HG02973 (cell line): ENCODE measurements at regions not wholly inside any gene's neighbourhood (a gene's known extent, or its start where the extent isn't known, plus 50 kb on each side); places are given as distances from the start of the nearest gene placed in this dataset.
"Not testable (repeated sequence)": the region's sequence is repeated elsewhere in the genome, so short reads cannot be mapped to it uniquely, and the experiment has no call there.

Source experiments
- ATAC-seq: cut with Tn5 transposase; IDR thresholded peaks from one replicate; pipeline ENCODE4 v1.9.1; 2021; ENCODE audit warnings: moderate library complexity; ENCODE audit not compliant: unreplicated experiment

DNA sequence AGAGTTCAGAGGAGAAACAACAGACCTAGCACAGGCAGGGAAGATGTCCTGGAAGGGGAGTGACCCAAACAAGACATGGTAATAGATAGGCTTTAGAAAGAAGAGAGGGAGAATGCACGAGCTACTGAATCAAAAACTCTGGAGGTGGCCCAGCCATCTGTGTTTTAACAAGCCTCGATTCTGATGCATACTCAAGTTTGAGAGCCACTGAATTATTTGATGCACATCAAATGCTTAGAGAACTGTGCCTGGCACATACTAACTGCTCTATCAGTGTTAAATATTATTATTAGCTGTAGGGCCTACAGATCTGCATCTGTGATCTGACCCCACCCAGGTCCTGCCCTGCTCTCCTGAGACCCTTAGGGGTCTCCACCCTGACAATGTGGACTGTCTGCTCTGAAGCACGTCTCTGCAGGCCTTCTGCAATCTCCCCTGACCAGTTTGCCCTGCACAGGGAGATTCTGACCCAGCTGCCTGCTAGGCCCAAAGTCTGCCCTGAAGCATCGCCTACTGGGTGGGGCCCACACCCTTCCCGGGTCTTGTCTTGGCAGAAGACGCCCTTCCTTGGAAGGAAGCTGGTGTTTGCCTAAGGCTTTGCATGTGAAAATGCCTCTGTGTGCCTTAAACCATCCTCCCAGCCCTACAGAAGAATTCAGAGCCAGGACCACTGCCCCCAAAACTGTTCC is 201.5 kb upstream of the KLF3 start:
- no peak for ATAC-seq

GRCh38 chr4:38463268-38463958 is 200.6 kb upstream of the KLF3 start:
- no peak for ATAC-seq

DNA sequence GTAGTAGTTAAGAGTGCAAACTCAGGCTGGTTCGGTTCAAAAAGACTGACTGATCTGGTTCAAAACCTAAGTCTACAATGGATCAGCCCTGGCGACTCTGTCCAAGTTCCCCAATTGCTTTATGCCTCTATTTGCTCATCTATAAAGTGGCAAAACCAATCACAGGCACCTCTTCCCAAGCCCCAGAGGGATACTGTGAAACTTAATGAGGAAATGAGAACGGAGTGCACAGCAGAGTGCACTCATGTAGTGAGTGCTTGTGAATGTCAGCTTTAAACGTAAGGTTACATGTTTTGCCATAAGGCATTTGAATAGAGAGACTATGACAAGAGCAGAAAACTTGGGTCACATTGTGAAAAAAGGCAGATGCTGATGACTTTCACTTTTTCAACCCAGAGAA is 199.7 kb upstream of the KLF3 start:
- ATAC-seq, result no peak

GRCh38 chr4:38466401-38466800 is 197.6 kb upstream of the KLF3 start:
- ATAC-seq, result no peak

- ATAC-seq, result no peak
These were observed 196.7 kb upstream of the KLF3 start for GRCh38 chr4:38467296-38467695.

DNA sequence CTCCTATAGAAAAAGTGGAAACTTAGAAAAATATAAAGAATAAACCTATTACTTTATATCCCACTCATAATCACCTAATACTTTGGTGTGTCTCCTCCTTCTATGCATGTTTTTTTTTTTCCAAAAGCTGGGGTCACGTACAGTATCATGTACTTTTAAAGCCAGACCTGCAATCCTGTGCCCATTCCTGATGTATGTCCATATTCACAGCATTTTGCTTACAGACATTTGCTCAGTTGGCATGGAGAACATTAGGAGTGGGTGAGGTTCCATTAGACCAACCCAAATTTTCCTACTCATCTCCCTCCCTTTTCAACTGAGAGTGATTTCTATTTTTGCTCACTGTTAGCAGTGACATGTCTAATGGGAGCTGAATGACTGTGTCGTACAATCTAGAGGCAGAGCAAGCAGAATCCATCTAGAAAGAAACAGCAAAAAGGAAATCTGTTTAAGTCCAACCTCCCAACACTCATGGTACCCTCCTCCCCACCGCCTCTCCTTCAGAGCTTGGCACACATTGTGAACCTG is 195.6 kb upstream of the KLF3 start:
- ATAC-seq, result no peak

GRCh38 chr4:38469410-38469809 is 194.6 kb upstream of the KLF3 start:
- ATAC-seq, result no peak

- no peak for ATAC-seq
These were observed 193.2 kb upstream of the KLF3 start for GRCh38 chr4:38470735-38471262.

DNA sequence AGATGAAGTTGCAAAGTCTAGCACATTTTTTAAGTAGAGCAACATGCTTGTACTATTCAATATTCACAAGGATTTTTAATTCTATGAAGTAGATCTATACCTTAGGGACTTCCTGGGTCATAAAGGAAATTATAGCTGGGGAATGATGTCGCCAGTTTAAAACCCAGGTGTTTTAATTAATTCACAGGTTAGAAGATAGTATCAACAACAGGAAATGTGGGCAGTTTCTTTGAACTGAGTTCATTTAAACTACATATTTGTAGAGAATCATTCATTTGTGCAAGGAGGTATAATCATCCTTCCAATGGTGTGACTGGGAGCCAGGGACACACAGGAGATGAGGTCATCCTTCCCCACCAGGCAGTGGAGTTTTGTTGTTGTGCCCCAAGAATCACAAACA is 181.3 kb upstream of the KLF3 start:
- no peak for ATAC-seq

GRCh38 chr4:38483628-38484027 is 180.4 kb upstream of the KLF3 start:
- not testable (repeated sequence) for ATAC-seq

DNA sequence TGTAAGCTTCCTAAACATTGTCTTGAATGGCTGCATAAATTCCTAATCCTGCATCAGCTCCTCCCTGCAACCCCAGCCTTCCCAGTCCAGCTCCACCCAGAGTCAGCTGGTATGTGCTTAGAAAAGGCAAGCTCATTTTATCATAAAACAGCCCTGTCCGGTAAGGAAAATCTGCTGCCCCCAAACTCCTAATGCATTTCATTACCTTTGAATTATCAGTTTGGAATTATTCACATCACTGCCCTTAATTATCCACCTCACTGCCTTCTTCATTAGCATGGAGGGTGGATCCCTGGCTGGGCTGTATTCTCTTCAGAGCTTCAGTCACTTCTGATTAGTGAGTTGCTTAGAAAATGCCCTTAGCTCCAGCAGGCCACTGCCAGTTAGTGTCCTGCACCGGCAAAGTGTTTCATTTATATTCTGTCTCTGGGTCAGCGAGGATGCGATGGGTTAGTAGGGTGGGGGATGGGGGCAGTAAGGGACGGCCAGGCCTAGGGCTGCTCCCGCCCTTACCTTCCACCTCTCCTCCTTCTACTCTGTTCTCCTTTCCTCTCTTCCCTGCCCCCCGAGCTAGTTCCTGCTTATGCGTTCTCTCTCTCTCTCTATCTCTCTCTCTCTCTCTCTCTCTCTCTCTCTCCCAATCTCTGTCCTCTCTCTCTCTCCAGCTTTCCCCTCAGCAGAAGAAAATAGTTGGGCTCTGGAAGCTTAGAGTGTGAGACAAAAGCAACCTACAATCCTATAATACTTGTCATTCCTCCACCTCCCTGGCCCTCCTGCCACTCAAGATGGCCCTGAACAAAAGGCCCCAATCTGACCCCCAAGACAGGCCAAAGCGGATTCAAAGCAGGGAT is 174.8 kb upstream of the KLF3 start:
- no peak for ATAC-seq

DNA sequence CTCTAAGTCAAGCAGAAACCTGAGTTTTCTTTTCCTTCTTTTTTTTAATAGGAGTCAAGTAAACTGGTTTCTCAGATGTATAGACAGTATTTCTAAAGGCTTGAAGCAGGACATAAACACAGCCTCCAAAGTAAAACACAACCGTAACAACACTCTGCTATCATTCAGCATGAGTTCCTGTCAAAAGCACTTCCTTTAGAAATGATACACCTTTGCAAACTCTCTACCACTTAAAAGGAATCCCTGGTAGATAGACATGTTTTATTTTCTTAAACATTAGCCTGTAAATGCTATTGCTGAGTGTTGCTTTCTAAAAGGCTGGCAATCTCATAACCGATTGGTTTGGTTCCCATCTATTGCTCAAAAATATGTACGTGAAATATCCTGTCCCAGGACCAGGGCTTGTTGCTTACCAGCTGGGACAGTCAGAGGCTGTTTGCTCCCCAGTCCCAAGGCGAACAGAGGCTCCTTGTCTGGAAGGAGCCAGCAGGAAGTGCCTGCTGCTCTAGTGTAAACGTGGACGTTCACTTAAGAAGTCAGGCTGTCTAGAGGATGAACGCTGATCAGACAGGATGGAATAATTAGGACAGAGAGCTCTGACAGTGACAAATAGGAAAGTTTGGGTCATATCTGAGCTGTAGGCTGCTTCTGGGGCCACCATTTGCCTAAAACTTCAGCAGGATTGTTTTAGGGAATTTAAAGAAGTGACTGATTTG is 173.9 kb upstream of the KLF3 start:
- ATAC-seq, result no peak

DNA sequence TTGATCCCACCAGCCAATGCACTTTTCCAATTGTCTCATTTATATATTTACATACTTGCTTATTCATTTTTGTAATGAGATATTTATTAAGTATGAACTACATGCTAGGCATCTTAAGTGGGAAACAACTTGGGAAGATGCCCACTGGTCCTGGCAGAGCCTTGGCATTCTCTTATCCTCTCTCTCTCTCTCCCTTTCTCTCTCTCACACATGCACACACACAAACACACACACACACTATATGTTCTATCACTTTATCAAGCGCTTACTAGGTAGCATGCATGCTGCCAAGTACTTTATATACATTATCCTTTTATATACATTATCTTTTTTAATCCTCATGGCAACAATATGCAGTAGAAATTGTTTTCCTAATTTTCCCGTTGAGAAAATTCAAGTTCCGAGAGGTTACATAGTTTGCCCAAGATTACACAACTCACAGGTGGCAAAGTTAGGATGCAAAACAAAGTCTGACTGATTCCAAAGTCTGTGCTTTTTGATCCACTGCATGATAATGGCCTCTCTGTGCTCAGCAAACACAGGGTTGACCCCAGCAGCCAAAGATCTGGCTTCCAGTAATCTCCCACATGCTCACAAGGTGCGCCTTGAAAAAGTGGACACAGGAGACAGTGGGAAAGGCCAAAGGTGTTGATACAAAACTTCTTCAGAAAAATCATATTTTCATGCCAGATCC is 173.1 kb upstream of the KLF3 start:
- no peak for ATAC-seq

DNA sequence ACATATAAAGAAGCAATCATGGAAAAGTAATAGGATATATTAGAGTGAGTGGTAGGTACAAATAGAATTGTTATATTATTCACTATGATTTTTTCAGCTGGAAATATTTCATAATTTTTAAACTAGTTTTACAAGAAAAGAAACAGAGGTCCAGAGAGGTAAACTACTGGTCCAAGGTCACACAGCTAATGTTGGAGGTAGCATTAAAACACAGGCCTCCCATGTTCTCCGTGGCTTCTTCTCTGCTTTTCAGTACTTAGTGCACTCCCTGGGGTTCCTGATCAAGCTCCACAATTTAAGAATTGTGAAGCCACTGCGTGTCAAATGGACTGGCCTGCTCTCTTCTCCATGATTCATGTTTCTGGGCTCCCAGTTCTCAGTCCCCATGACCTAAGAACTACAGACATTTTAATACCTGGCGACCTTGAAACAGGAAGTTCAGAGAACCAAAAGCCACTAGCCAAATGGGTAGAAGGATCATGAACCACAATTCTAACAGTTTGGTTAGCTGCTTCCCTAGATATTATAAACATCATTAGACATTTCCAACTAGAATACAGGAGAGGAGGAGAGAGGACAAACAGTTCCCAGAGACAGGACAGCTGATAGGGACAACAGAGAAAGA is 172.0 kb upstream of the KLF3 start:
- no peak for ATAC-seq

GRCh38 chr4:38493066-38493465 is 170.9 kb upstream of the KLF3 start:
- no peak for ATAC-seq

DNA sequence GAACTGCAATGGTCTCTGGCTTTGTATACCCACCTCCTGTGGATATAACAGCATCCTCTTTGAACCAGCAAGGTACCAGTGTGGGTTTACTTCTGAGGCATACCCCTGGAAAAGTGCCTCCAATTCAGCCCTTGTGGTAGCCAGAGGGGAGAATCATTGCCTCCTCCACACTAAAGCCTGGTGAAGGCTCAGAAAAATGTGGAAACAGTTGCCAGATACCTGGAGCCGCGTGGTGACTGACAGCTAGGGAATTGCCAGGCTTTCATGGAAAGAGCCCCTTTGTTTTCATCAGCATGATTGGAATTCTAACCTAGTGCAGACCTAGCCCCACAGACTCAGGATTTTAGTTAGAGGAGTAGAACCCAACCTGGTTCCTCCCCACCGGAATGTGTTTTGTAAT is 168.6 kb upstream of the KLF3 start:
- no peak for ATAC-seq

GRCh38 chr4:38497121-38497520 is 166.9 kb upstream of the KLF3 start:
- ATAC-seq, result no peak

DNA sequence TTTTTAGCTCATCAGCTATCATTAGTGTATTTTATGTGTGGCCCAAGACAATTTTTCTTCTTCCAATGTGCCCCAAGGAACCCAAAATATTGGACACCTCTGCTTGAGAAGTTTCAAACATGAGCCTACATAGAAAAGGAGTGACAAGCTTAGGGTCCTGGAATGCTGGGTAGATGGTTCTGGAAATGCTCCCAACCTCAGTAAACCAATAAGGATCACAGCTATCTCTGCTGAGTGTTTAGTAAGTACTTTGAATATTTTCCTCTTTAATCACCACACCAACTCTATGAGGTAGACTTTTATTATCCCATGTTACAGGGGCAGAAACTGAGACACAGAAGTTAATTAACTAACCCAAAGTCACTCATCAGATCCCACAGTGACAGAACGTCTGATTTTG is 164.9 kb upstream of the KLF3 start:
- no peak for ATAC-seq

DNA sequence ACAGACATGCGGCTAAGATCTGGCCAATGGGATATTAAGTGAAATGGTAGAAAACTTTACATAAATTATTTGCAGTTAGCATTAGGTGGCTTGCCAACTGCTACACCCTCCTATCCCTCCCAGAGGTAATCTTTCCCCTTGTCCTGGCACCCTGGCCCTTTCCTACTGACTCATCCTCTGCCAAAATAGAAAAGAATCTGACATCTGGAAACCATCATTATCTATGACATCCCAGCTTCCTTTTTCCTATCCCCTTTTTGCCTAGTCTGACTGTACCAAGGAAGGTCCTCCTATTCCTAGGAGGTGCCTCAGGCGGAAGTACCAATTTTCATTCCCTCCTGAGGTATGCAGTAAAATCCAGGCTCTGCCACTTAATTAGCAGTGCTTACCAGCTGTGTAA is 163.6 kb upstream of the KLF3 start:
- ATAC-seq, result no peak

DNA sequence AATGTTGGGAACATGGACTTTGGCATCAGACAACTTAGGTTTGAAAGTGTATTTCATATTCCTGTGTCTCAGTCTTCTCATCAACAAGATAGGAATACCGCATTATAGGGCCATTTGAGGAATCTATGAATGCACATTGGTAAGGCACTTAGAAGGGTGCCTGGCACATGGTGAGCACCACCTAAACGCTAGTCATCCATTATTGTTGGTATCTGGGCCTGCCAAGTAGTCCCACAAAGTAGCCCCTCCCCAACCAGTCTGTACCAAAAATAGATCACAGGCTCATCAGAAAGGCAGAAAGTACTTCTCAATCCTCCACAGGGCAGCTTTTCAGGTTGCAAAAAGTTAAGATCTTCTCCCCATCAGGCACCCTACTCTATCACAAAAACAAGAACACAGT is 162.3 kb upstream of the KLF3 start:
- no peak for ATAC-seq
